ENCODE measurements at regions not wholly inside any gene's neighbourhood (a gene's known extent, or its start where the extent isn't known, plus 50 kb on each side); places are given as distances from the start of the nearest gene placed in this dataset.

- TF ChIP-seq EZH2 (IDR thresholded peaks at IDR 0.05; ENCODE audit: insufficient read depth, poor library complexity, severe bottlenecking) = no peak
- no peak for TF ChIP-seq EZH2phosphoT487 (IDR thresholded peaks at IDR 0.05; ENCODE audit: insufficient read depth, low read depth)
Measured at GRCh38 chr13:105365831-105366230, 1169.6 kb downstream of the EFNB2 start.
